H9 (cell line): ENCODE measurements at regions not wholly inside any gene's neighbourhood (a gene's known extent, or its start where the extent isn't known, plus 50 kb on each side); places are given as distances from the start of the nearest gene placed in this dataset.
A peak's percentile ranks its signal among the peaks of the same experiment; 100 is the strongest.
"Not testable (repeated sequence)": the region's sequence is repeated elsewhere in the genome, so short reads cannot be mapped to it uniquely, and the experiment has no call there.

ENCODE experiments used
- DNase-seq: peaks from one replicate; pipeline ENCODE4 v3.0.0-alpha.2; 2017
- H2AFZ ChIP-seq: one replicate; pipeline ENCODE4 v1.6.1; 2013; ENCODE audit warnings: mild to moderate bottlenecking, low read length, control low read depth, moderate library complexity
- H2AK5ac ChIP-seq: 2 replicates; pipeline ENCODE4 v1.6.1; 2013; ENCODE audit warnings: low read length, control low read depth, mixed read lengths; ENCODE audit not compliant: insufficient read length
- H2BK120ac ChIP-seq: one replicate; pipeline ENCODE4 v1.6.1; 2013; ENCODE audit warnings: low read depth, mild to moderate bottlenecking, low read length, control low read depth, inconsistent platforms; ENCODE audit not compliant: poor library complexity, severe bottlenecking
- H2BK12ac ChIP-seq: 2 replicates; pipeline ENCODE4 v1.6.1; 2013; ENCODE audit warnings: low read length, control low read depth, mixed read lengths, low read depth; ENCODE audit not compliant: insufficient read length
- H2BK15ac ChIP-seq: 2 replicates; pipeline ENCODE4 v1.6.1; 2013; ENCODE audit warnings: low read depth, low read length, control low read depth
- H2BK20ac ChIP-seq: one replicate; pipeline ENCODE4 v1.6.1; 2013; ENCODE audit warnings: low read depth, mild to moderate bottlenecking, low read length, control low read depth, inconsistent platforms; ENCODE audit not compliant: poor library complexity, severe bottlenecking
- H2BK5ac ChIP-seq: 2 replicates; pipeline ENCODE4 v1.6.1; 2013; ENCODE audit warnings: low read length, control low read depth, mixed read lengths; ENCODE audit not compliant: insufficient read length
- H3K14ac ChIP-seq: 2 replicates; pipeline ENCODE4 v1.6.1; 2013; ENCODE audit warnings: low read length, control low read depth; ENCODE audit not compliant: insufficient read depth
- H3K18ac ChIP-seq: 2 replicates; pipeline ENCODE4 v1.6.1; 2013; ENCODE audit warnings: low read depth, mild to moderate bottlenecking, mixed read lengths, low read length, control low read depth; ENCODE audit not compliant: insufficient read length
- H3K23ac ChIP-seq: 2 replicates; pipeline ENCODE4 v1.6.1; 2013; ENCODE audit warnings: low read length, control low read depth, mixed read lengths, low read depth; ENCODE audit not compliant: insufficient read length
- H3K23me2 ChIP-seq: 2 replicates; pipeline ENCODE4 v1.6.1; 2013; ENCODE audit warnings: low read depth, mild to moderate bottlenecking, mixed read lengths, low read length, control low read depth; ENCODE audit not compliant: insufficient read length, poor library complexity, severe bottlenecking
- H3K27ac ChIP-seq: 2 replicates; pipeline ENCODE4 v1.5.1; 2013; ENCODE audit warnings: low read length, control low read depth, mixed read lengths, low read depth; ENCODE audit not compliant: insufficient read length
- H3K27me3 ChIP-seq: 2 replicates; pipeline ENCODE4 v1.6.1; 2013; ENCODE audit warnings: low read length, control low read depth, inconsistent platforms; ENCODE audit not compliant: insufficient read depth
- H3K4ac ChIP-seq: 2 replicates; pipeline ENCODE4 v1.6.1; 2013; ENCODE audit warnings: low read depth, mild to moderate bottlenecking, control low read depth, inconsistent platforms, low read length, moderate library complexity
- H3K4me1 ChIP-seq: 2 replicates; pipeline ENCODE4 v1.6.1; 2013; ENCODE audit warnings: low read length, control low read depth, inconsistent platforms; ENCODE audit not compliant: insufficient read depth
- H3K4me2 ChIP-seq: 2 replicates; pipeline ENCODE4 v1.6.1; 2013; ENCODE audit warnings: low read length, control low read depth, mixed read lengths; ENCODE audit not compliant: insufficient read length, insufficient read depth
- H3K56ac ChIP-seq: 2 replicates; pipeline ENCODE4 v1.6.1; 2013; ENCODE audit warnings: low read depth, mild to moderate bottlenecking, mixed read lengths, low read length, control low read depth; ENCODE audit not compliant: insufficient read length
- H3K79me1 ChIP-seq: 2 replicates; pipeline ENCODE4 v1.6.1; 2013; ENCODE audit warnings: low read depth, mild to moderate bottlenecking, moderate library complexity, low read length, control low read depth, inconsistent platforms; ENCODE audit not compliant: insufficient read depth, poor library complexity, severe bottlenecking
- H3K79me2 ChIP-seq: 2 replicates; pipeline ENCODE4 v1.6.1; 2013; ENCODE audit warnings: low read length, control low read depth, inconsistent platforms; ENCODE audit not compliant: insufficient read depth
- H3K9ac ChIP-seq: 2 replicates; pipeline ENCODE4 v1.6.1; 2013; ENCODE audit warnings: low read length, control low read depth, mixed read lengths; ENCODE audit not compliant: insufficient read length; ENCODE audit errors: extremely low read depth
- H3K9me3 ChIP-seq: one replicate; pipeline ENCODE4 v1.6.1; 2013; ENCODE audit warnings: low read depth, low read length, inconsistent platforms; ENCODE audit not compliant: control insufficient read depth
- H3T11ph ChIP-seq: one replicate; pipeline ENCODE4 v1.6.1; 2013; ENCODE audit warnings: mild to moderate bottlenecking, low read length, control low read depth, inconsistent platforms
- H4K20me1 ChIP-seq: one replicate; pipeline ENCODE4 v1.6.1; 2013; ENCODE audit not compliant: control insufficient read depth, insufficient read length, insufficient read depth
- H4K5ac ChIP-seq: 2 replicates; pipeline ENCODE4 v1.6.1; 2013; ENCODE audit warnings: low read depth, mild to moderate bottlenecking, mixed read lengths, low read length, control low read depth; ENCODE audit not compliant: insufficient read length
- H4K8ac ChIP-seq: replicated peaks from 2 replicates; pipeline ENCODE4 v1.6.1; 2013; ENCODE audit warnings: low read length, control low read depth, mixed read lengths, low read depth; ENCODE audit not compliant: insufficient read length
- H4K91ac ChIP-seq: 2 replicates; pipeline ENCODE4 v1.6.1; 2013; ENCODE audit warnings: low read depth, mild to moderate bottlenecking, moderate library complexity, mixed read lengths, low read length, control low read depth; ENCODE audit not compliant: insufficient read length
- H3K27ac Mint-ChIP-seq, 3 experiments: 2 replicates in 2 of 3; 3 replicates in 1 of 3; pipeline ENCODE4 v1.8.0; 2020 to 2021; ENCODE audit warnings: mixed read lengths in 3 of 3, mild to moderate bottlenecking in 1 of 3, moderate library complexity in 1 of 3
- H3K27me3 Mint-ChIP-seq: 2 replicates; pipeline ENCODE4 v1.8.0; 2021; ENCODE audit warnings: low read depth, mild to moderate bottlenecking, moderate library complexity, mixed read lengths
- H3K36me3 Mint-ChIP-seq, 3 experiments: 2 replicates in 2 of 3; 3 replicates in 1 of 3; pipeline ENCODE4 v1.8.0; 2020 to 2021; ENCODE audit warnings: low read depth in 3 of 3, mixed read lengths in 3 of 3; ENCODE audit not compliant: insufficient read depth in 1 of 3
- H3K4me1 Mint-ChIP-seq, 2 experiments: 2 replicates each; pipeline ENCODE4 v1.8.0; 2020; ENCODE audit warnings: mixed read lengths in 2 of 2
- H3K4me3 Mint-ChIP-seq, 2 experiments: 2 replicates in 1 of 2; 3 replicates in 1 of 2; pipeline ENCODE4 v1.8.0; 2020 to 2021; ENCODE audit warnings: mild to moderate bottlenecking in 2 of 2, mixed read lengths in 2 of 2, moderate library complexity in 1 of 2
- H3K9me3 Mint-ChIP-seq, 2 experiments: 2 replicates in 1 of 2; 3 replicates in 1 of 2; pipeline ENCODE4 v1.8.0; 2020; ENCODE audit warnings: mild to moderate bottlenecking in 2 of 2, mixed read lengths in 2 of 2, moderate library complexity in 1 of 2
- WGBS: extraction: QIAGEN DNeasy Blood & Tissue Kit; methylation state at CpG from one replicate; pipeline ENCODE4 v1.1.7; 2013; ENCODE audit warnings: missing lambda C conversion rate, low lambda C conversion rate, mixed read lengths; ENCODE audit not compliant: insufficient read length; ENCODE audit errors: extremely low coverage; 5-methylcytosine and 5-hydroxymethylcytosine counted together

DNA sequence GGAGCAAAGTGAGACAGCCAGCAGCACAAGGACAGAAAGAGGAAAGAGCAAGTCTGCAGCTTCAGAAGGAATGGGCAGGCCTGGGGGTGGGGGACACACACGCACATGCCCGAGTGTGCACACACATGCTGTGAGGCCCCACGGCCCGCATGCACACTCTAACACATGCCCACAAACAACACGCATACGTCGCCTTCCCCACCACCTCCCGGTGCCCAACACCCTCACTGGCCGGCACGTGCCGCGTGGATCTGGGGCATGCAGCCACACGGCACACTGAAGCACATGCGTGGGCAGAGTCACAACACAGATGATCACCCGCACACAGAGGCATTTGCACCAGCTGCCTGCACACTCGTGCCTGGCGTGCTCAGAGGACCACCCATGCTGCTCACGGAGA is 161.5 kb downstream of the GOLGA6L4 start:
- H2BK12ac ChIP-seq, H3K4me1 ChIP-seq, H4K5ac ChIP-seq, H2AK5ac ChIP-seq, H3K4ac ChIP-seq, H3K79me2 ChIP-seq, H3K56ac ChIP-seq, H3K9me3 ChIP-seq, H3K18ac ChIP-seq, H3K23me2 ChIP-seq, H3K27ac ChIP-seq, H2BK5ac ChIP-seq, H3K4me2 ChIP-seq, H3K79me1 ChIP-seq, H3K23ac ChIP-seq, H2BK15ac ChIP-seq, H3K14ac ChIP-seq, H3K4me1 Mint-ChIP-seq, H2AFZ ChIP-seq, H3K36me3 Mint-ChIP-seq, H2BK20ac ChIP-seq, H2BK120ac ChIP-seq, H3K27me3 ChIP-seq, H3K9ac ChIP-seq, H3K27ac Mint-ChIP-seq, H3T11ph ChIP-seq, H4K8ac ChIP-seq, H3K4me3 Mint-ChIP-seq, H4K20me1 ChIP-seq, H4K91ac ChIP-seq, H3K9me3 Mint-ChIP-seq: not testable (repeated sequence)
- DNase-seq: peak; percentile 12
- peaks cover 31% of the 10 kb centered on the region for H3K27me3 Mint-ChIP-seq
- no CpG with 5 or more reads among the region's 18 CpGs for whole genome bisulfite sequencing

DNA sequence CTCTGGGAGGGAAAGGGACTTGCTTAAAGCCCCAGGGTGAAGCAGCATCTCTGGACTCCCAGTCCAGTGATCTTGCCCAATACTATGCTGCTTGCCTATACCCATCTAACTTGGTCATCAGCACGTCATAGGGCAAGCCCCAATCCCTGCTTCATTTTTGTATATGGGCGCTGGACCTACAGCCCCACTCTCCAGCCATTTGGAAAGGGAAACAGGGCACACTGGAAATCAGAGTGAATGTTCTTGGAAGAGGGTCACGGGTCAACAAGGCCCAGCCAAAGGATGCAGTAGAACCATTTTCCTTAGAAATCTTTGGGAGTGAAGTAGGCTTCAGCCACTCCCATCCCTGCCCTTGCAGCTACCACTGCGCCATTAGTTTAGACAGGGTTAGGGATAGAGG is 162.5 kb downstream of the GOLGA6L4 start:
- not testable (repeated sequence) for H3K4me2 ChIP-seq, H3K79me1 ChIP-seq, H4K8ac ChIP-seq, H2BK15ac ChIP-seq, H3K27me3 ChIP-seq, H3T11ph ChIP-seq, H3K14ac ChIP-seq, H3K9me3 Mint-ChIP-seq, H3K56ac ChIP-seq, H2BK20ac ChIP-seq, H2BK120ac ChIP-seq, H3K9ac ChIP-seq, H3K27ac Mint-ChIP-seq, H3K23ac ChIP-seq, H3K4me1 Mint-ChIP-seq, H2BK12ac ChIP-seq, H3K9me3 ChIP-seq, H3K4me1 ChIP-seq, H3K23me2 ChIP-seq, H4K91ac ChIP-seq, H3K4me3 Mint-ChIP-seq, H2BK5ac ChIP-seq, H3K27ac ChIP-seq, H4K5ac ChIP-seq, H2AK5ac ChIP-seq, H3K36me3 Mint-ChIP-seq, H4K20me1 ChIP-seq, H2AFZ ChIP-seq, H3K4ac ChIP-seq, H3K79me2 ChIP-seq, H3K18ac ChIP-seq
- WGBS: no CpG with 5 or more reads among the region's 4 CpGs
- peaks cover 30% of the 10 kb centered on the region for H3K27me3 Mint-ChIP-seq
- DNase-seq: peak; percentile 4
